Right atrium auricular region (tissue), 2 donors: ENCODE measurements at regions not wholly inside any gene's neighbourhood (a gene's known extent, or its start where the extent isn't known, plus 50 kb on each side); places are given as distances from the start of the nearest gene placed in this dataset.
"Not testable (repeated sequence)": the region's sequence is repeated elsewhere in the genome, so short reads cannot be mapped to it uniquely, and the experiment has no call there.

Experiments used
- DNase-seq: peaks from one replicate; pipeline ENCODE4 v3.0.0-alpha.2; 2019; ENCODE audit warnings: low spot score
- H3K27ac ChIP-seq, 2 donors: fragments of 200-600 bp; sonication (generic); 1 replicate in 1 of 2; 2 replicates in 1 of 2; pipeline ENCODE4 v1.5.1; 2016 to 2019
- H3K27me3 ChIP-seq, 2 donors: fragments of 200-600 bp; sonication (generic); one replicate each; pipeline versions ENCODE4 v1.5.1 to v1.6.0; 2017 to 2019
- H3K36me3 ChIP-seq: fragments of 200-600 bp; sonication (generic); one replicate; pipeline ENCODE4 v1.5.1; 2016
- H3K4me1 ChIP-seq, 2 donors: fragments of 200-600 bp; sonication (generic); one replicate each; pipeline versions ENCODE4 v1.5.1 to v1.6.0; 2017 to 2019
- H3K4me3 ChIP-seq, 2 donors: fragments of 200-600 bp; sonication (generic); 1 replicate in 1 of 2; 2 replicates in 1 of 2; pipeline ENCODE4 v1.5.1; 2017 to 2019; ENCODE audit warnings: mild to moderate bottlenecking in 1 of 2, moderate library complexity in 1 of 2
- H3K9me3 ChIP-seq, 2 donors: fragments of 200-600 bp; sonication (generic); one replicate each; pipeline ENCODE4 v1.5.1; 2019
- TF ChIP-seq, protein P1 (sequence below), 2 donors: fragments of 200-600 bp; sonication (generic); IDR thresholded peaks; one replicate each; pipeline ENCODE4 v1.5.1; 2019; ENCODE audit warnings: antibody characterized with exemption in 2 of 2

DNA sequence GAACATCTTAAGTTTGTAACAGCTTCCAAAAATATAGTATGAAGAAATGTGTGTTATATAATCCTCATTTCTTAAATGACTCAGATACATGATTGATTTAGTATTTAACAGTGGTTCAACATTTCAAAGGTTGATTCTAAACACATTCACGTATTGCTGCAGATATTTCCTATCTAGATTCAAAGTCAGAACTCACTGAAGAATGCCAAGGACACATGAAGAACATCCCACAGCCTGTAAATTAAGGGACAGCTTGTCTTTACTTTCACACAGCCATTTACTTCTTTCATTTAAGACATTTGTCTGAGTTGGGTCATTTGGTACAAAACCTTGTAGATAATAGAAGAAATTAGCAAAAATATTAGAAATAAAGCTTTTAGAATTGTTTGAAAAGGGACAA, 66.9 kb upstream of the CPSF6 start:
- no peaks in the 10 kb centered on the region for H3K4me1 ChIP-seq
- H3K36me3 ChIP-seq: no peaks in the 10 kb centered on the region
- H3K27ac ChIP-seq: no peak overlapping the region
- no peaks in the 10 kb centered on the region for H3K27me3 ChIP-seq
- H3K4me3 ChIP-seq: no peak overlapping the region
- TF ChIP-seq, protein P1, sequence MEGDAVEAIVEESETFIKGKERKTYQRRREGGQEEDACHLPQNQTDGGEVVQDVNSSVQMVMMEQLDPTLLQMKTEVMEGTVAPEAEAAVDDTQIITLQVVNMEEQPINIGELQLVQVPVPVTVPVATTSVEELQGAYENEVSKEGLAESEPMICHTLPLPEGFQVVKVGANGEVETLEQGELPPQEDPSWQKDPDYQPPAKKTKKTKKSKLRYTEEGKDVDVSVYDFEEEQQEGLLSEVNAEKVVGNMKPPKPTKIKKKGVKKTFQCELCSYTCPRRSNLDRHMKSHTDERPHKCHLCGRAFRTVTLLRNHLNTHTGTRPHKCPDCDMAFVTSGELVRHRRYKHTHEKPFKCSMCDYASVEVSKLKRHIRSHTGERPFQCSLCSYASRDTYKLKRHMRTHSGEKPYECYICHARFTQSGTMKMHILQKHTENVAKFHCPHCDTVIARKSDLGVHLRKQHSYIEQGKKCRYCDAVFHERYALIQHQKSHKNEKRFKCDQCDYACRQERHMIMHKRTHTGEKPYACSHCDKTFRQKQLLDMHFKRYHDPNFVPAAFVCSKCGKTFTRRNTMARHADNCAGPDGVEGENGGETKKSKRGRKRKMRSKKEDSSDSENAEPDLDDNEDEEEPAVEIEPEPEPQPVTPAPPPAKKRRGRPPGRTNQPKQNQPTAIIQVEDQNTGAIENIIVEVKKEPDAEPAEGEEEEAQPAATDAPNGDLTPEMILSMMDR (IDR thresholded peaks at IDR 0.05): no peak
- no peaks in the 10 kb centered on the region for H3K9me3 ChIP-seq
- no peak for DNase-seq

DNA sequence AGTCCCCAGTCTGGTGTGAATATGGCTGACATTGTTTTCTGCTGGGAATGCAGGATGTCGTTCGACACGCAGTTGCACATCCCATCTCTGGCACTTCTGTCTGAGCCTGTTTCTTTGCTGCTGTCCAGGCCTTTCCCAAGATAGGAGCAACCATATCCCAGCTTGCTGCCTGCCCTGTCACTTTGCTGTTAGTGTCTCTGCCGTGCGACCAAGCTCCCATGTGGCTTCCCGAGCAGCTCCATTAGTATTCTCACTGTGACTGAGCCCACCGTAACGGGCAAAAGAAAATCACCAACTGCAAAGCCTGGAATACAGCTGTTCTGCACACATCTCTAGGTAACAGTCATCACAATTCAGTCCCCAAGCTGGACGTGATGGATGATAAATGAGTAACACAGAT, 66.0 kb upstream of the CPSF6 start:
- DNase-seq: no peak
- Histone ChIP-seq H3K9me3 (no peaks in the 10 kb centered on the region), H3K27ac (no peak overlapping the region), H3K4me1 (no peaks in the 10 kb centered on the region), H3K27me3 (no peaks in the 10 kb centered on the region), H3K4me3 (no peak overlapping the region), H3K36me3 (no peaks in the 10 kb centered on the region)
- TF ChIP-seq, protein P1 (IDR thresholded peaks at IDR 0.05): no peak

DNA sequence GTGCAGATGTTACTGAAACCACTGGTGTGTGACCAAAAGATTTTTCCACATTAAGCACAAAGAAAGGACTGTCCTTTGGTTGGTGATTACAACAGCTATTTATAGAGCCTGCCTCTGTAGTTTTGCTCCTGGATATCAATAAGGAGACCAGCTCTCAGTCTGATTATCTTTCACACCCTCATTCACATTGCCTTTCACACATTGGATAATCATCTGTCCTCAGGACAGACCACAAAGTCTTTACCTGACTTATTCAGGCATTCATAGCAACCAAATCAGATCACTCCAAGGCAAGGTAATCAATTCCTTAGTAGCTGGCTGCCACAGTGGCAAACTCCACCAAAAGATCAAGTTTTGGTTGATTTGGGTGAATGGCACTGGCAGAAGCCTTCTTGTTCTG, 59.6 kb upstream of the CPSF6 start:
- Histone ChIP-seq H3K36me3 (no peaks in the 10 kb centered on the region), H3K4me1 (no peaks in the 10 kb centered on the region), H3K9me3 (no peaks in the 10 kb centered on the region), H3K4me3 (no peak overlapping the region), H3K27ac (no peak overlapping the region), H3K27me3 (no peaks in the 10 kb centered on the region)
- no peak for DNase-seq
- TF ChIP-seq, protein P1 (IDR thresholded peaks at IDR 0.05): no peak

DNA sequence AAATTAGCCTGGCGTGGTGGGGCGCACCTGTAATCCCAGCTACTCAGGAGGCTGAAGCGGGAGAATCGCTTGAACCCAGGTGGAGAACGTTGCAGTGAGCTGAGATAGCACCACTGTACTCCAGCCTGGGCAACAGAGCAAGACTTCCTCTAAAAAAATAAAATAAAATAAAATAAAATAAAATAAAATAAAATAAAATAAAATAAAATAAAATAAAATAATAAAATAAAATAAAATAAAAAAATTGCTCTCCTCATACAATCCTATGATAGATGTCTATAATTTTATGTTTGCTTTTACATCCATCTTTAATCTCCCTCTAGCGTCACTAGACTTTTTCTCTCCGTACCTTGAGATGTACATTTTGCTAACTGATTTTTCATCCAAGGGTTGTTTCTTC, 51.8 kb upstream of the CPSF6 start:
- DNase-seq, H3K27ac ChIP-seq, H3K27me3 ChIP-seq, H3K4me3 ChIP-seq, H3K4me1 ChIP-seq, H3K36me3 ChIP-seq: not testable (repeated sequence)
- H3K9me3 ChIP-seq: peaks cover 0 to 10% of the 10 kb centered on the region in 2 donors

DNA sequence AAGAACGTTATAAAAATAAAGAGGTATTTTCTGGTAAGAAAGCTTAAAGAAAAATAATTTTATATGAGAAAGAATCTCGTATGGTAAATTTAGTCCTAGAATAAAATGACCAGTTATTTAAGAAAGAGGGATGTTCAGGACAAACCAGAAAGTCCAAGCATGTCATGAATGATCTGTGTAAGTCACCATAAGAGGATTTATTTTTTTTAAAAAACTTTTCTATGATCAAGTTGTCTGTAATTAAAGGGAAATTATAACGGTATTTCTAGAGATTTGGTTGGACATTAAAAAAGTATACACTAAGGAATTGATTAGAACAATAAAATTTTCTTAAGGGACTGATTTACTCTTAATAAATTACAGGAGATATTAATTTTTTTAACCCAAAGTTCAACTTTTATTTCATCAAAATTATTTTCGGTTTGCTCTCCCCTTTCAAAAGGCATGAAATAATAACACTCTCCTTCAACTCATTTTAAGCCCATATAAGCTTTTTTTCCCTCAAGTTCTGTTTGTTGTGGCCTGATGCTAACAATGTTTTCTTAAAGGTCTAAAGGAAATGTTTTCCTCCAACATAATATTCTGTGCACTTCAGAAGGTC, 49.9 kb upstream of the CPSF6 start:
- TF ChIP-seq, protein P1 (IDR thresholded peaks at IDR 0.05): no peak
- Histone ChIP-seq H3K27ac (no peak overlapping the region), H3K9me3 (peaks cover 0 to 10% of the 10 kb centered on the region in 2 donors), H3K36me3 (no peaks in the 10 kb centered on the region), H3K27me3 (no peaks in the 10 kb centered on the region), H3K4me3 (no peak overlapping the region), H3K4me1 (no peaks in the 10 kb centered on the region)
- DNase-seq: no peak
